ENCODE measurements at regions not wholly inside any gene's neighbourhood (a gene's known extent, or its start where the extent isn't known, plus 50 kb on each side); places are given as distances from the start of the nearest gene placed in this dataset.
"Not testable (repeated sequence)": the region's sequence is repeated elsewhere in the genome, so short reads cannot be mapped to it uniquely, and the experiment has no call there.

DNA sequence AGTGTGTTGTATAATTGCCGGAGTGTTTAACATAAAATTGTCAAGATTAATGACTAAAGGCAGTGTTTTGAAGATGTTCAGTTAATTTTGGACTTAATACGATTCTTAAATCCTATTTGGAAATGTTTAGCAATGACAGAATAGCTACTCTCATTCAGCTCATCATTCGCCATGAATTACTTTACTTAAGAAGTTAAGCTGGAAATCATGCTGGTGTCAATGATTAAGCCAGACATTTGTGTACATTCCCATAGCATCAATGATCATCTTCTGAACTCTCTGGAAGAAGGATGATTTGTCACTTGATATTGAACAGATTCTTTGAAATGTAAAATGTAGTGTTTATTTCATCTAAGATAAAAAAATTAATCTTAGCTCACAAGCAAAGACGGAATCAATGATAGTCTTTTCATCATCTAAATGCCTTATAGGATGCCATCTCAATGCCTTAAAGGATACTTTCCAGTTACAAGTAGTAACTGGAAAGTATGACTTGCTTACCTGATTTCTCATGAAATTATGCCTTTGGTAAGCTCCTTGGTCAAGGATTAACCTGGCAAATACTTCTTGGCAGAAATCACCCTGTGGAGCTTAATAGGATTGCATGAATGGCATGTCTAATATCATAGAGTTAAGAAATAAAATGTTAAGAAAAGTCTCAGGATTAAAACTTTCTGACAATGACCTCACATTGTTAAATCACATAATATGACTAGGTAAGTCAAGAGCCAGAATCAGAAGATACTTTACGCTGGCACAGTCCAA, 515.5 kb upstream of the AGA start:
- DNase-seq: peak; percentile 19

DNA sequence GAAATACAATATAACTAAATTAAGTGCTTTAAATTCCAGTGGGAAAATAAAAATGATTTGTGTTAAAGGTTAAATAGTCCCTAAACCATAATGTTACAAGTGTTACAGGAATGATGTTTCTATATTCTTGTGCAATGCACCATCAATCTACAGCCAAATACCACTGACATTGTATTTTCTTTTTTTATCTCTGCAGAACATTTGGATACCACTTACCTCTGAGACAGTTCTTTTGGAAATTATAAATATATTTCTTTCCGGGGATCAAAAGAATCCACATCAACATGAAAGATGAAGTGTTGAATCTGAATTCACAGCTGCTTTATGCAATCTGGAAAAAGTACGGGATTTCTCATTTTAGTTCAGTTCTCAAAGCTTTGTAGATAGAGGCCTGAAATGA, 518.3 kb upstream of the AGA start:
- DNase-seq: peak; percentile 48

DNA sequence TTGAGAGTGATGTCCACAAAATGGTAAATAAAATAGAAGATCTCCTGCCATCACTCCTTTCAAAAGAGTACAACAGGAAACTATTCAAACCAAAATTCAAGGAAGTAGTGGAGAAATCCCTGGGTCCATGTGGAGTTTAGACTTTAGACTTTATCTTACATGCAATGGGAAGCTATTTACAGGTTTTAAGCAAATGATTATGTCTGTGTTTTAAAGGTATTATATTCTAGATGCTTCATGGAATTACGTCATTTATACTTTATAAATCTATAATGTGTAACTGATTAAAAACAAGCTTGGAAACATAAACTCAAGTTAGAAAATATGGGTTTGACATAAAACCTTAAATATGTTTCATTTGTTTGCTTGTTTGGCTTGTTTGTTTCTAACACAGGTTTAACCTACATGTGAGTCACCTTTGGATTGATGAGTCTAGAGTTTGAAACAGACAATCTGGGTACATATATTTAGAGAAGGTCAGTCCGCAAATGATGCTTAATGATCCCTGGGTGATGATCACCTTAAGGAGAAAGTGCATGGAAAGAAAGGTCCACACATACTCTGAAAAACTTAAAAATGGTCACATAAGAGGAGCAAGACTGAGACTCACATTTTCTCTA, 519.6 kb upstream of the AGA start:
- no peak for DNase-seq

DNA sequence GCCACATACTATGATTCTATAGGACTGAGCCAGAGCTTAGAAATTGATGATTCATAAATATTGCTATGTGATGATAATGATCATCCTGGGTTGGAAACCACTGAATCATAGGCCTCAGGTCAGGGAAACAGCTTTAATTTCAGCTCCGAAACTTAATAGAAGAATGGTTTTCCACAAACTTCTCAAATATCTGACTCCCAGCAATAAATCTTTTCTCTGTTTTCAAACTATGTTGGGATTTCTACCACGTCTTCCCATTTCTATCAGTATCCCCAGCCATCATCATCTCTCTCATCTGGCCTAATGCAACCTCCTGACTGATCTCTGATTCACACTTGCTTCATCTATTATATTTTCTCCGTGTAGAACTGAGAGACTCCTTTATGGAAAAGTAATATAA, 521.8 kb upstream of the AGA start:
- peak; percentile 94 for DNase-seq

DNA sequence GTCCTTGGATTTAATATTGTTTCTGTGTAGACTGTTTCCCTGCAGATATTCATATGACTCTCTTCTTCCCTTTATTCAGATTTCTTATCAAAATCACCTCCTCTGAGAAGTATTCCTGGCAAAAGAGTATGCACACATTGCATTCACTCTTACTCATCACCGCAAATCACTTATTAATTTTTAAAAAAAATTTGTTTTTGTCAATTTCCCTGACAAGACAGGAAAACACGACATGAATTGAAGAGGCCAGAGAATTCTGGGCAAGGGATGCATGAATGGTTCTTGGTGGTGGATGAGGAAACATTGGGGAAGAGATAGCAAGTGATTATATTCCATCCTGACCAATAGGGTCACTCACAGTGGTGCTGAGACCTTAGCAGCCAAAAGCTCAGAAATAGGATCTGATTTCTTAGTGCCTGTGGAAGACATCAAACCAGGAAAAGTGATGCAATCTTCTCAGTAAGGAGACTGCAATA, 522.5 kb upstream of the AGA start:
- peak; percentile 82 for DNase-seq

DNA sequence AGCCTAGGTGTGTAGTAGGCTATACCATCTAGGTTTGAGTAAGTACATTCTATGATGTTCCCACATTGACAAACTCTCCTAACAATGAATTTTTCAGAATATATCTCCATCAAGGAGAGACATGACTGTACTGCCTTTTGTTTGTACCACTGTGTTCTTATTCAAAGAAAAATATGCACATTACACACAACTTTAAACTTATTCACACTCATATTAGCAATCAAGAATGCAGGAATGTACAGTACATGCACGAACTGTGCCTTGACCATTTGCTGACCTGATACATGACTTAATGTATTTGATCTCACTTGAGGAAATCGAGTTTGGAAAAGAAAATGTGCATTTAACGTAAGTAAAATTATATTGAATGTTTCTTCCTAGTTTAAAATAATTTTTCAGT, 525.1 kb upstream of the AGA start:
- DNase-seq: no peak

DNA sequence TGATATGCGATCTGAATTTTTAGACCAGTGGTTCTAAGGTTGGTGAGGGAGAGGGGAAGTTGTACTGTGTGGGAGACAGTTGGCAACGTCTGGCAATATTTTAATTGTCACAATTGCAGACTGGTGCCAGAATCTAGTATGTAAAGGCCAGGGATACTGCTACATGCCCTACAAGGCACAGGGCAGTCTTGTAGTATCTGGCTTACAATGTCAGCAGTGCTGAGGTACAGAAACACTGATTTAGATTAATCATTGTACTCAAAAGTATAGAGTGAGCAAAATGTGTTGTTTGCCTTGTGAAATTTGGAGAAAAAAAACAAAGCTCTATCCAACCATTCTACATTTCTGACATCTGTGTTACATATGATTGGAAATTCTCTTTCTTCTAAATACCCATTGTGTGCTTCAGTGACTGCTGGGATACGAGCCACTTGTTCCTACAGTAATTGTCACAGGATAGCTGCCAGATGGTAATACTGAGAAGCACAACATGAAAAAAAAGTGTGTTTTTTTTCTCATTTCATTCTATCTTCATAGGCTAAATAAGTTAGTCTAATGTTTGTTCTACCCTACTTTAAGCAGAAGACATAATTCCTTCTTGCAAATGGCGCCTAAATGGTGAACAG, 526.7 kb upstream of the AGA start:
- DNase-seq: no peak

DNA sequence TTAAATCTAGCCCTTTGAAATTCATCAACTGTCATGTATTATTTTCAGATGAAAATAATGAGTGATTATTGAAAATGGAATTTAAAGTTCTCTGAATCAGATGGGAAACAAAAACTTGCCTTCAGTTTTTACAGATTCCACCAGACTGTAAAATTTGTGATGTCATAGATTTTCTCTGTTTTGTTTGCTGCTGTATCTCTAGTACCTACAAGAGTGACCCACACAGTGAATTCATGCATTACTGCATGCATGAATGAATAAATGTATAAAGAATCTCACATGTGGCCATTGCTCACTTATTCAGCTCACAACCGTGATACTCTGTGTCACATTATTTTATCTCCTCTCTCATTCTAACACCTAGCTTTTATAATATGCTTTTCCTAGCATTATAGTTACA, 532.2 kb upstream of the AGA start:
- DNase-seq: peak; percentile 41

DNA sequence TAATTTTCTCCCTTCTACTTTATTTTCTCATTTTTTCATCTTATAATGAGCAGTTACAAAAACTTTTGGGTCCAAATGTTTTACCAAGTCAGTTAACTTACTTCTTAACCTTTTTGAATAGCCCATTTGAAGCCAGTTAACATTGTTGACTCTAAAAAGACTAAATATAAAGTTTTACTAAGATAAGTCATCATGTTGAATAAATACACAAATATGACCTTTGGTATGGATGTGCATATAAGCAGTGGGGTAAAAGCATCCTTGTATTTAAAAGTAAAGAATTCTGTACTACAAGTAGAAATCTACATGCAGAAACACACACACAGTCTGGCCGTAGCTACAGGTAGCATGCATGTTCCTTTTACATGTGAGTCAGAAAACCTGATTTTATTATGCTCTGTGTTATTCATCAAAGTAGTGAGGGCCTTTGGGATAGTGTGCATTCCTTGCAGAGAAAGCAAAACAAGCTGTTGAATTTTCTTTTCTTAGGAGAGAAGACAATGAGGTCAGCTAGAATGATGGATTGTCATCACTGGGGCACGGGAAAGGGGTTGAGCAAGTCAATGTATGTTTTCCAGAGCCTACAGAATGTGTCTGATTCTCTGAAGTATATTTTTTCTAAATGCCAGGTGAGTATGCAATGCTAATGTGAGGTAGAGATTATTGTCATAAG, 533.2 kb upstream of the AGA start:
- peak; percentile 66 for DNase-seq

DNA sequence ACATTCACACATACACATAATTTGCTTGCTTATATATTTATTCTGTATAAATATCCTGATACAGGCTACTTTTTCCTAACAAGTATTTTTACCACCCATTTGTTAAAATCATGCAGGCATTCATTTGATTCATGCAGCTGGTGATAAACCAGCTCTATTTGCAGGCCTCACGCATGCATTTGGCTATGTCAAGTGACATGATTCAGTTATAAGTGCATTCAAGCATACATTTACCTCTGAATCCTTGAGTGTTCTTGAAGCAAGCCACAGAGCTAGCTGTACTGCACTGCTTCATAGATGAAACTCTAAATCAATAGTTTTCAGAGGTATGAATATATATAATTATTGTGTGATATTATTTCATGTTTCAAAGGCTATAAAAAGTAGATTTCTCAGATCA, 544.0 kb upstream of the AGA start:
- DNase-seq: no peak

DNA sequence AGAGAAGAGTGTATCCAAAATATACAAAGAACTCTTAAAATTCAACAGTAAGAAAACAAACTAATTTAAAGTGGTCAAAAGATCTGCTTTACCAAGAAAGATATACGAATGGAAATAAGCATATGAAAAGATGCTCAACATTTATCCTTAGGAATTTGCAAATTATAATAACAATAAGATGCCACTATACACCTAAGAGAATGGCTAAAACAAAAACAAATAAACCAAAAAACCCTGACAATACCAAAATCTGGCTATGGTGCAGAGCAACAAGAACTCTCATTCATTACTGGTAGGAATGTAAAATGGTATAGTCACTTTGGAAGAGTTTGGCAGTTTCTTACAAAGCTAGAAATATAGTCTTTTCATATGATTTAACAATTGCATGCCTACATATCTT, 545.7 kb upstream of the AGA start:
- DNase-seq: no peak

DNA sequence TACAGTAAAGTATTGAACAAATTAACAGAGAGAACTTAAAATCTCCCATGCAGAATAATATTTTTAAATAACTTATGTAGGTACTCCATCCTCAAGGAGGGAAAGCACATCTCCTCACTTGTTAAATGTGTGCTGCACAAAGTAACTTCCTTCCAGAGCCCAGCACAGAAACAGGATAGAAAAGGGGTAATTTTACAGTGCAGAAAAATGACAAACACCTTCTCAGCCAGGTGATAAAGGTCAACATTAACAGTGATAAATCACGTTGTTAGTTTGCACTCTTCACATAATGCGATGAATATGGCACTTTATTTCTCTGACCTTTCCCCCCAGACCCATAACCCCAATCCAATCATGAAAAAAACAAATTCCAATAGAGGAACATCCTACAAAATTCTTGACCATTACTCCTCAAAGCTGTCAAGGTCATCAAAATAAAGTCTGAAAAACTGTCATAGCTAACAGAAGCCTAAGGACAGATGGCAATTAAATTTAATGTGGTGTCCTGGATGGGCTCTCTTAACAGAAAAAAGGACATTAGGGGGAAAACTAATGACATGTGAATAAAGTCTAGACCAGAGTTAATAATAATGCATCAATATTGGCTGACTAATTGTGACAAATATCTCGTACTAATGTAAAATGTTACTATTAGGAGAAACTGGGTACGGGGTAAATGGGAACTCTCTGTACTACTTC, 547.4 kb upstream of the AGA start:
- no peak for DNase-seq

DNA sequence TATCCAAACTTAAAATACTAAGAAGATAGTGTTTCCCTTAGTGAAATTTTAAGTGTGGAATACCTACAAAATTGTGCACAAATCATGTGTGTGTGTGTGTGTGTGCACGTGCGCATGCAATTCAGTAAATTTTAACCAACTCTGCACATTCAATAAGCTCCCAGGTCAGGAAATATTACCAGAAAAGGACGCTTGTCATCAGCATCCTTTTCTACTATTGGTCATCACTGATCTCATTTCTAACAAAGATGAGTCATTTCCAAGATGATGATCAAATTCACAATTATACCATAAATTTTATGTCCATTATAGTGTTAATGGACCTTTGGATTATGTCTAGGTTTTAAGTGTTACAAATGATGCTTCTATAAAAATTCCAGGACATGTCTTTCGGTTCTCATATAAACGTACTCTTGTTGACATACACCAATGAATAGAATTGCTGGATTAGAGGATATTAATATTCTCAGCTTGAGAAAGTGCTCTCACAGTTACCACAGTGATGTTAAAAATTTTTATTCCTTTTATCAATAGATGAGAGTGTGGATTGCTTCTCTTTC, 560.9 kb upstream of the AGA start:
- no peak for DNase-seq

DNA sequence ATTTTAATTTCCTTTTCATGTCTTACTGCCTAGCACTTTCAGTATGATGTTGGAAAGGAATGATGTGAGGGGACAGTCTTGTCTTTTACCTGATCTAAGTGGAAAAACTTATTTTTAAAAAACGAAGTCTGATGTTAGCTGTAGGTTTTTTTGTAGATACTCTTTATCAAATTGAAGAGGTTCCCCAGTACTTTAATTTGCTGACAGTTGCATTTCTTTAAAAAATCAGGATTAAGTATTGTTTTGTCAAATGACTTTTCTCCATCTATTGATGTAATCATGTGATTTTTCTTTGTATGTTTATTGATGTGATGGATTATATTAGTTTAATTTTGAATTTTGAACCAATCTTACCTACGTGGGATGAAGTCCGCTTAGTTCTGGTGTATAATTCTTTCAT, 568.4 kb upstream of the AGA start:
- DNase-seq: no peak

DNA sequence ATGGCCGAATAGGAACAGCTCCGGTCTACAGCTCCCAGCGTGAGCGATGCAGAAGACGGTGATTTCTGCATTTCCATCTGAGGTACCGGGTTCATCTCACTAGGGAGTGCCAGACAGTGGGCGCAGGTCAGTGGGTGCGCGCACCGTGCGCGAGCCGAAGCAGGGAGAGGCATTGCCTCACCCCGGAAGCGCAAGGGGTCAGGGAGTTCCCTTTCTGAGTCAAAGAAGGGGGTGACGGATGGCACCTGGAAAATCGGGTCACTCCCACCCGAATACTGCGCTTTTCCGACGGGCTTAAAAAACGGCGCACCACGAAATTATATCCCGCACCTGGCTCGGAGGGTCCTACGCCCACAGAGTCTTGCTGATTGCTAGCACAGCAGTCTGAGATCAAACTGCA, 572.8 kb upstream of the AGA start:
- not testable (repeated sequence) for DNase-seq

DNA sequence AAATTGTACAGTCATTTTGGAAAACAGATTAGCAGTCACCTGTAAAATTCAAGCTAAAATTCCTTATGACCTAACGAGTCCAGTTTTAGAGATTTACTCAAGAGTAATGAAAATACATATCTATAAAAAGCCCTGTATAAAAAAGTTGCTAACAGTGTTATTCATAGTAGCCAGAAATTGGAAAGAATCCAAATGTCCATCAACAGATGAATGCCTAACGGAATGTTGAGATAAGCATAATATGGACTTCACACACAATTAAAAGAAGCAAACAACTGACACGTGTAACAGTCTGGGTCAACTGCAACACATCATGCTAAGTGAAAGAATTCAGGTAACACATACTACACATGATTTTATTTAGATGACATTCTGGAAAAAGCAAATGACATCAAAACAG, 584.8 kb upstream of the AGA start:
- DNase-seq: no peak

DNA sequence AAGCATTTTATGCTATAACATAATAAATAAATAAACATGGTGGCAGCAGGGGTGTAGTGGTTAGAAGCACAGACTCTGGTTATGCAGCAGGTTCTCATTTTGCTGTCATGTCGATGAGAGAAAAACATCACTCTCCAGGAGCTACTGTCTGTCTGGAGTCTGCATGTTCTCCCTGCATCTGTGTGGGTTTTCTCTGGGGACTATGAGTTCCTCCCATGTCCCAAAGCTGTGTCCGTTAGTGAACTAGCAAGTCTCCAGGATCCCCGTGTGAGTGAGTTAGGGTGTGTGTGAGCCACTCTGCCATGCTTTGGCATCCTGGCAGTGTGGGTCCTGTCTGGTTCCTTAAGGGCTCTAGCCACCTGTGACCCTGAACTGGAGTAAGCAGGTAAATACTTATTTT, 585.6 kb upstream of the AGA start:
- no peak for DNase-seq

DNA sequence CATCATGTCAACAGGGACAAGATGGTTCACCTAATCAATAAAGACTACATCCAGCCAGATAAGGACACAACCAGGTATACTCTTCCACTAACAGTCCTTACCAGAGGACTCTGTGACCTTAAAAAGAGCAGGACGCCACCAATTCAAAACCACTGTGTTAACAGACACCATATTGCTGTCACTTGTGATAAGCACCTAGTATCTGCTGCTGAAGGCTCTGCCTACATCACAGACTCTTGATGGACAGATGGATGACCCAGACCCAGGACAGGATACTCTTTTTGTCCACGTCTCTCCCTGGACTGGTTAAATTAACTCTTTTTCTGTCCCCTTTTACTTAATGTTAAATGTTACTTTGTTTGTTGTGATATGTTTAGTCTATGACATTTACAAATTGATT, 586.2 kb upstream of the AGA start:
- no peak for DNase-seq

DNA sequence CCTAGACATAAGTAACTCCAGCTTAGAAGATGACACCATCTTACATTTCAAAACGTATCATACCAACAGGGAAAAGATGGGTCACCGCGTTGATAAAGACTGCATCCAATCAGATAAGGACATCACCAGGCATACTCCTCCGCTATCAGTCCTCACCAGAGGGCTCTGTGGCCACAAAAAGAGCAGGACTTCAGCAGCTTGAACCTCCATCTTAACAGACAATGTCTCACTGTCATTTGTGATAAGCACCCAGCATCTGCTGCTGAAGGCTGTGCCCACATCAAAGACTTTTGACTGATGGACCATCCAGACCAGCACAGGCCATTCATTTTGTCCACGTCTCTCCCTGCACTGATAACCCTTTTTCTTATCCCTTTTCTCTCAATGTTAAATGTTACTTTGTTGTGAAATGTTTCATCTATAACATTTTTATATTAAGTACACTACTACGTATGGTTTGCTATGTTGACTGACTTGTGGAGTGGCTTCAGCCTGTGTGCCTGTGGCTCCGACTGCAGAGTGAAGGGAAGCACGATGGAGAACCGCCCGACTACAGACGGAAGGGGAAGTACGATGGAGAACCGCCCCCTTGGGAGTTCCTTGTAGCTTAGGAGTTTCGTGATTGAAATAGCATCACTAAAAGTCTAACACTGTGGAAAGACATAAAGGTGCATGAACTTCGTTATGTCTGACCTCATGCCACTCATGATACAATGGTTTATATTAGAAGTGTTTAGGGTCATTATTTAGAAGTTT, 595.4 kb upstream of the AGA start:
- no peak for DNase-seq

DNA sequence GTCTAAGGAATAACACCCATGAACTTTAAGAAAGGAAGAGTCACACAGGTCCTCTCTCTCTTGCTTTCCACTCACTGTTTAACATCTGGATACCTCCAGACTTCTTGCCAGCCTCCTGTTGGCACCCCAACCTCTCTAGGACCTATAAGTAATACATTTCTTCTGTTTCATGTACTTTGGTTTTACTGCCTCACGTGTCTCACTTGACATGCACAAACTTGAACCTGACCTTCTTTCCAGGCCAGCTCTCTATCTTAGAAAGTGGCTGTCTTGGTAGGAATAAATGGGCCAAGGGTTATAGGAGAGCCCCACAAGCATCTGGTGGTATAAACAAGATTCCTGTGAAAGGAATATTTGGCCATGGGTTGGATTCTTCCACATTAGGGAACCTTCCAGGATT, 614.8 kb upstream of the AGA start:
- no peak for DNase-seq

DNA sequence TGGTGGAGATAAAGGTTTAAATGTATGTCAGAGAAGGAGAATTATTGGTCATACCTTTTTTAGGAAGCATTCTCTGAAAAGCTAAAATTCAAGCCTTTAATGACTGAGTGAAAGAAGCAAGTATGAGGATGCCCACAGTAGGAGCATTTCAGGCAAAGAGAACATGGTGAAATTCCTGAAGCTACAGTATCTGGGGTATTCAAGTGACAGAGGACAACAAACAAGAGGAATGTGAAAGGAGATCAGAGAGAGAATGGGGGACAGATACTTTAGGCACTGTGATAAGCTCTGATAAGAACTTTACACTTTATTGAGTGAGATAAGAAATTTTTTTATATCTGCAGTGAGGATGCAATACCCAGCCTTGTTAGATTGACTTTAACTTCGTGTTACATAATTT, 621.3 kb upstream of the AGA start:
- DNase-seq: no peak

DNA sequence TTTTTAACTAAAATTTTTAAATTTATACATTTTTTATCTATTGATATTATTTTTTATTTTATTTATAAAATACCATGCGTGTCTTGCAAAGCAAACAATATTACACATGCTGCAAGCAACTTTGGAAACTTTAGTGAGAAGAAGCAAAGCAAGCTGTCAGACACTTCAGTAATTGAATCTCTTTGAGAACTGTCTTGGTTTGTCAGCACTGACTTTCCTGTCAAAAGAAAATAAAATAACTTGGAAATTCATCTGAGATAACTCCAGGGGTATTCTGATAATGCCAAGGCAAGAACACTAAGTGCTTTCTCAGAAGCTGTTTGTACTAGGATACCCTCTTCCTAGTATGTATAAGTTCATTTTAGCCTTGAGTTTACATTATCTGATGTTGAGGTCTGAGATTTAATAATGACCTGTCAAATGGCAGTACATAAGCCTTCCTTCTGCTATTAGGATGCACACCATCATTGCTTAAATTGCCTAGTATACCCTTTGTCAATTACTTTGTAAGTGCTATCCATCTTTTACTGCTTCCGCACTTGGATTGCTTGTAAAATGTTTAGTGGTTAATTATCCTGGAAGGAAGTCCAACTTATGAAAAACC, 624.2 kb upstream of the AGA start:
- DNase-seq: no peak
